GM12878 (cell line): ENCODE measurements at regions not wholly inside any gene's neighbourhood (a gene's known extent, or its start where the extent isn't known, plus 50 kb on each side); places are given as distances from the start of the nearest gene placed in this dataset.

Source experiments
- CEBPB ChIP-seq, 2 experiments: fragments of 150-350 bp in 1 of 2; IDR thresholded peaks; 2 replicates each; pipeline ENCODE4 v1.6.1; 2012 to 2014; ENCODE audit warnings: low read depth in 2 of 2, low read length in 2 of 2, borderline replicate concordance in 1 of 2, inconsistent platforms in 1 of 2
- CREM ChIP-seq: IDR thresholded peaks from 2 replicates; pipeline ENCODE4 v1.6.1; 2014; ENCODE audit warnings: antibody characterized with exemption, low read depth
- ESRRA ChIP-seq: IDR thresholded peaks from 2 replicates; pipeline ENCODE4 v1.6.1; 2012; ENCODE audit warnings: mild to moderate bottlenecking, low read length, improper control_type of control experiment
- NRF1 ChIP-seq: conservative IDR thresholded peaks from 2 replicates; pipeline ENCODE4 v1.6.1; 2011; ENCODE audit warnings: mild to moderate bottlenecking, low read depth, low read length, improper control_type of control experiment
- SMC3 ChIP-seq: IDR thresholded peaks from 2 replicates; pipeline ENCODE4 v1.6.1; 2011; ENCODE audit warnings: low read length, improper control_type of control experiment, borderline replicate concordance
- TF ChIP-seq, protein P1 (sequence below), 3 experiments: IDR thresholded peaks in 2 of 3; conservative IDR thresholded peaks in 1 of 3; 2 replicates each; pipeline ENCODE4 v1.5.1; 2011; ENCODE audit warnings: low read depth in 3 of 3, low read length in 3 of 3, mild to moderate bottlenecking in 3 of 3, control low read depth in 2 of 3, moderate library complexity in 2 of 3, inconsistent platforms in 1 of 3, mixed read lengths in 1 of 3; ENCODE audit not compliant: control insufficient read depth in 2 of 3, insufficient read depth in 1 of 3; ENCODE audit errors: extremely low read depth in 1 of 3
- TF ChIP-seq, protein P2 (sequence below): IDR thresholded peaks from 2 replicates; pipeline ENCODE4 v1.6.1; 2012; ENCODE audit warnings: low read depth, low read length, improper control_type of control experiment

GRCh38 chr2:18644115-18644462 lies 54.7 kb upstream of the NT5C1B start:
- TF ChIP-seq SMC3 (no peak), CREM (no peak), CEBPB (IDR thresholded peaks at IDR 0.05; ENCODE audit: borderline replicate concordance in 1 of 2, low read depth in 2 of 2, low read length in 2 of 2) (no peak), ESRRA (no peak), NRF1 (no peak)
- TF ChIP-seq, protein P1, sequence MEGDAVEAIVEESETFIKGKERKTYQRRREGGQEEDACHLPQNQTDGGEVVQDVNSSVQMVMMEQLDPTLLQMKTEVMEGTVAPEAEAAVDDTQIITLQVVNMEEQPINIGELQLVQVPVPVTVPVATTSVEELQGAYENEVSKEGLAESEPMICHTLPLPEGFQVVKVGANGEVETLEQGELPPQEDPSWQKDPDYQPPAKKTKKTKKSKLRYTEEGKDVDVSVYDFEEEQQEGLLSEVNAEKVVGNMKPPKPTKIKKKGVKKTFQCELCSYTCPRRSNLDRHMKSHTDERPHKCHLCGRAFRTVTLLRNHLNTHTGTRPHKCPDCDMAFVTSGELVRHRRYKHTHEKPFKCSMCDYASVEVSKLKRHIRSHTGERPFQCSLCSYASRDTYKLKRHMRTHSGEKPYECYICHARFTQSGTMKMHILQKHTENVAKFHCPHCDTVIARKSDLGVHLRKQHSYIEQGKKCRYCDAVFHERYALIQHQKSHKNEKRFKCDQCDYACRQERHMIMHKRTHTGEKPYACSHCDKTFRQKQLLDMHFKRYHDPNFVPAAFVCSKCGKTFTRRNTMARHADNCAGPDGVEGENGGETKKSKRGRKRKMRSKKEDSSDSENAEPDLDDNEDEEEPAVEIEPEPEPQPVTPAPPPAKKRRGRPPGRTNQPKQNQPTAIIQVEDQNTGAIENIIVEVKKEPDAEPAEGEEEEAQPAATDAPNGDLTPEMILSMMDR (IDR thresholded peaks at IDR 0.05 in 2 of 3, conservative IDR thresholded peaks at IDR 0.05 in 1 of 3; ENCODE audit: control insufficient read depth in 2 of 3, extremely low read depth in 1 of 3, insufficient read depth in 1 of 3, low read depth in 3 of 3, low read length in 3 of 3), result no peak
- TF ChIP-seq, protein P2, sequence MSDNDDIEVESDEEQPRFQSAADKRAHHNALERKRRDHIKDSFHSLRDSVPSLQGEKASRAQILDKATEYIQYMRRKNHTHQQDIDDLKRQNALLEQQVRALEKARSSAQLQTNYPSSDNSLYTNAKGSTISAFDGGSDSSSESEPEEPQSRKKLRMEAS, result no peak
